ENCODE measurements at regions not wholly inside any gene's neighbourhood (a gene's known extent, or its start where the extent isn't known, plus 50 kb on each side); places are given as distances from the start of the nearest gene placed in this dataset.

DNA sequence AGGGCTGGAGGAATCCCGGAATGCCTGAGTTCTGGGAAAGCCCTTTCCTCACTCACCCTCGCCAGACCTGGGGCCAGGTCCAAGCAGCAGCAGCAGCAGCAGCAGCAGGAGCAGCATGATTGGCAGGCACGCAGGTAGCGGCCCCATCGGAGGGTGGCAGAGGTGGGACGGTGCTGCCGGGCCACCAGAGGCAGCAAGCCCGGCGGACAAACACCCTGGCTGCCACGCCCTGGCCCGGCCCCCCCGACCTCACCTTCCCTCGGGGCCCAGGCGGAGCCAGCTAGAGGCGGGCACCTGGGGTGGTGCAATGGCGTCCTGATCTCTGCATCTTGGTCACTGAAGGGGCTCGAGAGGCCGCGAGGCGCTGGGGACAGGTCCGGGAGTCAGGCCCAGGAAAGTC is 122.4 kb downstream of the LAT start:
- TF ChIP-seq, protein P1, sequence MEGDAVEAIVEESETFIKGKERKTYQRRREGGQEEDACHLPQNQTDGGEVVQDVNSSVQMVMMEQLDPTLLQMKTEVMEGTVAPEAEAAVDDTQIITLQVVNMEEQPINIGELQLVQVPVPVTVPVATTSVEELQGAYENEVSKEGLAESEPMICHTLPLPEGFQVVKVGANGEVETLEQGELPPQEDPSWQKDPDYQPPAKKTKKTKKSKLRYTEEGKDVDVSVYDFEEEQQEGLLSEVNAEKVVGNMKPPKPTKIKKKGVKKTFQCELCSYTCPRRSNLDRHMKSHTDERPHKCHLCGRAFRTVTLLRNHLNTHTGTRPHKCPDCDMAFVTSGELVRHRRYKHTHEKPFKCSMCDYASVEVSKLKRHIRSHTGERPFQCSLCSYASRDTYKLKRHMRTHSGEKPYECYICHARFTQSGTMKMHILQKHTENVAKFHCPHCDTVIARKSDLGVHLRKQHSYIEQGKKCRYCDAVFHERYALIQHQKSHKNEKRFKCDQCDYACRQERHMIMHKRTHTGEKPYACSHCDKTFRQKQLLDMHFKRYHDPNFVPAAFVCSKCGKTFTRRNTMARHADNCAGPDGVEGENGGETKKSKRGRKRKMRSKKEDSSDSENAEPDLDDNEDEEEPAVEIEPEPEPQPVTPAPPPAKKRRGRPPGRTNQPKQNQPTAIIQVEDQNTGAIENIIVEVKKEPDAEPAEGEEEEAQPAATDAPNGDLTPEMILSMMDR (IDR thresholded peaks at IDR 0.05): no peak
- no peak for TF ChIP-seq POLR2A (IDR thresholded peaks at IDR 0.05)

All from tibial nerve (tissue), 3 donors.